ENCODE measurements at regions not wholly inside any gene's neighbourhood (a gene's known extent, or its start where the extent isn't known, plus 50 kb on each side); places are given as distances from the start of the nearest gene placed in this dataset.

DNA sequence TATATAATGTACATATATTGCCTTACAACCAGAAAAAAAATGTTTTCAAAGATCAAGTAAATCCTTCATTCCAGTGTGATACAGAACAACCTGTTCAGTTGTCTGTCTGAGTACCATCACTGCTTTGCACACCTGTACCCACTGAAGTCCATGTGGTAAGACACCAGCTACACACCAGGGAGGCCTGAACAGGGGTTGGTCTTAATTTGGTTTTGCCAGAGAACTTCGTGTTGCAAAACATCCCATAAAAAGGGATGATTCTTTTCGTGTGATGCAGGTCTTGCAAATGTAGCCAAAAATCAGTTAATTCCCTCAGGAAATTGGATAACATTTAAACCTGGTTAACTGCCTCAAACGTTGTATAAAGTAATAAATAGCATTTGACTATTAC is 73.7 kb upstream of the SLC1A4 start:
- Histone ChIP-seq H3K27me3 (ENCODE audit: control insufficient read depth in 2 of 2, insufficient read depth in 2 of 2, low read length in 2 of 2) (peaks cover 2 to 4% of the 10 kb centered on the region in 2 experiments), H3K79me2 (ENCODE audit: control insufficient read depth, insufficient read depth, low read length) (no peaks in the 10 kb centered on the region), H4K20me1 (replicated peaks; ENCODE audit: control insufficient read depth, extremely low read depth, insufficient read depth, low read length) (no peaks in the 10 kb centered on the region), H3K27ac (ENCODE audit: insufficient read depth, low read depth, low read length) (no peak overlapping the region), H3K4me3 (replicated peaks in 1 of 3; ENCODE audit: insufficient read depth in 1 of 3, low read depth in 1 of 3, low read length in 3 of 3) (no peak overlapping the region), H3K4me1 (ENCODE audit: control insufficient read depth, extremely low read depth, insufficient read depth, low read length) (peaks cover 2% of the 10 kb centered on the region), H3K4me2 (ENCODE audit: insufficient read depth, low read length) (no peak overlapping the region), H3K9me1 (replicated peaks; ENCODE audit: control insufficient read depth, extremely low read depth, insufficient read depth, low read length) (no peaks in the 10 kb centered on the region), H3K9me3 (replicated peaks; ENCODE audit: control insufficient read depth, insufficient read depth, low read length) (no peaks in the 10 kb centered on the region), H3K9ac (replicated peaks; ENCODE audit: extremely low read depth, insufficient read depth, low read length) (no peak overlapping the region), H3K36me3 (ENCODE audit: control insufficient read depth in 2 of 2, extremely low read depth in 1 of 2, insufficient read depth in 2 of 2, low read length in 2 of 2) (no peaks in the 10 kb centered on the region), H2AFZ (ENCODE audit: low read depth, low read length) (no peak overlapping the region)
- intact Hi-C loops (cut with micrococcal nuclease) (no loop called here), dilution Hi-C loops (cut with MboI; ENCODE audit: extremely low pct_ligation_motif_present, low sequenced_read_pairs) (no loop called here)
- TF ChIP-seq EZH2 (IDR thresholded peaks at IDR 0.05; ENCODE audit: borderline replicate concordance, low read depth, low read length, severe bottlenecking) (no peak), MYC (IDR thresholded peaks at IDR 0.05; ENCODE audit: low read depth, low read length) (no peak), JUN (IDR thresholded peaks at IDR 0.05; ENCODE audit: borderline replicate concordance, insufficient read depth, insufficient read length, low read depth) (no peak), POLR2AphosphoS5 (IDR thresholded peaks at IDR 0.05; ENCODE audit: insufficient read depth, low read depth, low read length) (no peak), MAX (IDR thresholded peaks at IDR 0.05; ENCODE audit: insufficient read depth, insufficient read length) (no peak), GATA2 (IDR thresholded peaks at IDR 0.05; ENCODE audit: insufficient read depth, insufficient read length, low read depth, low read length) (no peak), FOS (IDR thresholded peaks at IDR 0.05; ENCODE audit: borderline replicate concordance, insufficient read depth, low read length) (no peak), CTCF (IDR thresholded peaks at IDR 0.05; ENCODE audit: extremely low read depth in 1 of 2, insufficient read depth in 1 of 2, low read depth in 1 of 2, low read length in 2 of 2) (no peak), POLR2A (IDR thresholded peaks at IDR 0.05; ENCODE audit: low read depth, low read length) (no peak)
- no peak for DNase-seq (ENCODE audit: low read depth, low spot score)
- FAIRE-seq: no peak
- CTCF ChIA-PET: interaction anchor here (1.1 to 5.4 kb wide), 4 partner anchors 254 to 658 kb away, joined by 3 to 97 read pairs (median 6); no protein-coding TSS in a partner anchor
- BruUV-seq (replicated peaks): no TSS peak
- POLR2A ChIA-PET: no interaction called here

Data from endothelial cell of umbilical vein (primary cell).